Activated CD8-positive, alpha-beta memory T cell treated with anti-CD3 and anti-CD28 coated beads, Interleukin-2, amount 50 U/mL, for 4 hours (primary cell): ENCODE measurements at regions not wholly inside any gene's neighbourhood (a gene's known extent, or its start where the extent isn't known, plus 50 kb on each side); places are given as distances from the start of the nearest gene placed in this dataset.
"Not testable (repeated sequence)": the region's sequence is repeated elsewhere in the genome, so short reads cannot be mapped to it uniquely, and the experiment has no call there.

Experiments used
- DNase-seq: peaks from one replicate; pipeline ENCODE4 v3.0.0-alpha.2; 2020

GRCh38 chr2:180694445-180695421, 285.7 kb upstream of the UBE2E3 start:
- DNase-seq, result no peak

DNA sequence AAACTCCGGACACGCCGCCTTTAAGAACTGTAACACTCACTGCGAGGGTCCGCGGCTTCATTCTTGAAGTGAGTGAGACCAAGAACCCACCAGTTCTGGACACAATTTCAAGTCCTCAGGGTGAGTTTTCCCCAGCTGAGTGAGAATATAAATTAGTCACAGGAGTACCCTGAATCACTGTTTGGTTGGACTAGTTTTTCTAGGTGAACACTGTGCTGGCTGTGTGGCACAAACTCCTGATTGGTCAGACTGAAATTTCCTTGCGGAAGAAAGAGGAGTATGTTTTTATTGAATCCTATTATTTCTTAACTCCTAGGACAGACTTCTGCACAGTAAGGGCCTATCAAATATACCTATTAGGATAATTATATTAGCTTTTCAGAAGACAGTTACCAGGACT, 288.1 kb upstream of the UBE2E3 start:
- no peak for DNase-seq

DNA sequence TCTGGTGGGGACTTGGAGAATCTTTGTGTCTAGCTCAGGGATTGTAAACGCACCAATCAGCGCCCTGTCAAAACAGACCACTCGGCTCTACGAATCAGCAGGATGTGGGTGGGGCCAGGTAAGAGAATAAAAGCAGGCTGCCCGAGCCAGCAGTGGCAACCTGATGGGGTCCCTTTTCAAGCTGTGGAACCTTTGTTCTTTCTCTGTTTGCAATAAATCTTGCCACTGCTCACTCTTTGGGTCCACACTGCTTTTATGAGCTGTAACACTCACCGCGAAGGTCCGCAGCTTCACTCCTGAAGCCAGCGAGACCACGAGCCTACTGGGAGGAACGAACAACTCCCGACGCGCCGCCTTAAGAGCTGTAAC, 288.6 kb upstream of the UBE2E3 start:
- not testable (repeated sequence) for DNase-seq

DNA sequence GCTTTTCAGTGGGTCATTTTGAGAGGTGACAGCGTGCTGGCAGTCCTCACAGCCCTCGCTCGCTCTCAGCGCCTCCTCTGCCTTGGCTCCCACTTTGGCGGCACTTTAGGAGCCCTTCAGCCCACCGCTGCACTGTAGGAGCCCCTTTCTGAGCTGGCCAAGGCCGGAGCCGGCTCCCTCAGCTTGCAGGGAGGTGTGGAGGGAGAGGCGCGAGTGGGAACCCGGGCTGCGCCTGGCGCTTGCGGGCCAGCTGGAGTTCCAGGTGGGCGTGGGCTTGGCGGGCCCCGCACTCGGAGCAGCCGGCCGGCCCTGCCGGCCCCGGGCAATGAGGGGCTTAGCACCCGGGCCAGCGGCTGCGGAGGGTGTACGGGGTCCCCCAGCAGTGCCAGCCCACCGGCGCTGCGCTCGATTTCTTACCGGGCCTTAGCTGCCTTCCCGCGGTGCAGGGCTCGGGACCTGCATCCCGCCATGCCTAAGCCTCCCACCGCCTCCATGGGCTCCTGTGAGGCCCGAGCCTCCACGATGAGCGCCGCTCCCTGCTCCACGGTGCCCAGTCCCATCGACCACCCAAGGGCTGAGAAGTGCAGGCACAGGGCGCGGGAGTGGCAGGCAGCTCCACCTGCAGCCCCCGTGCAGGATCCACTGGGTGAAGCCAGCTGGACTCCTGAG, 289.1 kb upstream of the UBE2E3 start:
- not testable (repeated sequence) for DNase-seq

GRCh38 chr2:180690611-180691010, 289.8 kb upstream of the UBE2E3 start:
- no peak for DNase-seq

DNA sequence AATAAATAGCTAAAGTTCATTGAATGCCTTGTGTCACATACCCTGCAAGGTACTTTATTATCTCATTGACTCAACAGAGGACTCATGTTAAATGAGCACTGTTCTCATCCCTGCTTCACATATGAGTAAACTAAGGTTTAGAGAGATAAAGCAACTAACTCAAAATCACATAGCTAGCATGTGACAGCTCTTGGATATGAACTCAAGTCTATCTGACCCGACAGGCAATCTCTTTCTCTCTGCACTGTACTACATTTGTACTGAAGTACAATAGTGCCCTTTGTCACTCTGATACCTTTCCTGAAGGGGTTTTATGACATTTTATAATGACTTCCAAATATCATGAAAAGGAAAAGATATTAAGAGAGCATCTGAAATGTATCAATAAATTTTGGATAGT, 297.5 kb upstream of the UBE2E3 start:
- DNase-seq, result no peak

- no peak for DNase-seq
Measured at GRCh38 chr2:180679693-180680092, 300.7 kb upstream of the UBE2E3 start.

- no peak for DNase-seq
Measured at GRCh38 chr2:180678625-180678972, 301.8 kb upstream of the UBE2E3 start.

DNA sequence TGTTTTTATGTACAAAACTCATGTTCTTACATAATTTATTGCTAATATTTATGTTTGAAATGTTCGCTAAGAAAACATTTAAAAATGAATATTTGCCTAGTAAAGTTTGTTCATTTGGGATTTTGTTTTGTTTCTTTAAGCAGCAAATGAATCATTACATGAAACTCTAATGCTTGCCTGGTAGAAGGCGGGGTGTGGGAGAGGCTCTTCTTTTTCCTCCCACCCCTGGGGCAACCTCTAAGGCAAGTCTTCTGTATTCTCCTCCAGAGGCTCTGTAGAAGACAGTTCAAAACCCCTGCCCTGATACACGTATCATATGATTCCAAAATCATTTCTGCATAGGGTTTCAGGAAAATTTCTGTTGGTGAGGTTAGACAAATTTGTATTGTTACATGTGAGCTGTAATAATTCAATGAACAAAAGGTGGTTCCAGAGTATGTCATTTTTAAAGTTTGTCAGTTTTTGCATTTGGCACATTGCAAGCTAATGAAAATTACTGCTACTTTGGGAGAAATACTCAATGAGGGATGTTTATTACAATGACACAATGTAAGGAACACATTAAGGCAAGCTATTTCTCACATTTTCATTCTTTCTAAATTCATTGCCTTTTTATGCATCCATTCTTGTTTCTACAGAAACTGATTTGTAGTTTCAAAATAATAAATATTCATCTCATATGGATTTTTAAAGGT, 302.3 kb upstream of the UBE2E3 start:
- DNase-seq, result no peak

DNA sequence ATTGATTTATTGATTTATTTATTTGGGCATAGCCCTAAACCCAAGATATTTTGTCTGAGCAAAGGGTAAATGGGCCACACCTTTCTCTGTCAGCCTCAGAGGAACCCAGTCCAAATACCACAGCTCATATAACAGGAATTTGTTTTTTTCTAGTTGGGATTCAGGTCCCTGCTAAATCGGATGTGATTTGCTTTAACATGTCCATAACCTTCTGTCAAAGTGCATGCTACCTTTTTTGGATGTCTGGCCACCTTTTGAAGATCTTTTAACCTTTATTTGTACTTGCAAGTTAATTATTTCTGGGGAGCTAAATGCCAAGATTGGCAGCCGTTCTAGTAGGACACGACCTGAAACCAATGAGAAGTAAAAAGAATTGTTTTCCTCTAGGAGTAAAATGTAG, 303.2 kb upstream of the UBE2E3 start:
- no peak for DNase-seq

GRCh38 chr2:180676520-180677025, 303.8 kb upstream of the UBE2E3 start:
- DNase-seq, result no peak

DNA sequence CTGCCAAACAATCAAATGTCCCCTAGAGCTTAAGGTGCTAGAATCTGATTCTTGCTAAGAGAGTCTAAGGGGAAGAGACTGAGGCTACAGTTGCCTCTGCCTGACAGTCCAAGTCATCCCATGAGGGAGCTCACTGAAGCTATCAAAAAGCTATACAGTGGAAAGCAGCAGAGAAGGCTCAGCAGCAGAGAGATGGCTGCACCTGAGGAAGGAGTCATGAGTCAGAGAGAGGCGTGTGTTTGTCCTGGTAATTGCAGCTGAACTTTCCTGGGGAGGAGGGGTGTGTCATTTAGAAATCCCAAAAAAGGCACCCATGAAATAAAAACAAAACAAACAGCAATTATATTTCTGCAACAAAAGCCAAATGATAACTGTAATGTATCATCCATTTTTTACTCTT, 305.2 kb upstream of the UBE2E3 start:
- DNase-seq, result no peak

DNA sequence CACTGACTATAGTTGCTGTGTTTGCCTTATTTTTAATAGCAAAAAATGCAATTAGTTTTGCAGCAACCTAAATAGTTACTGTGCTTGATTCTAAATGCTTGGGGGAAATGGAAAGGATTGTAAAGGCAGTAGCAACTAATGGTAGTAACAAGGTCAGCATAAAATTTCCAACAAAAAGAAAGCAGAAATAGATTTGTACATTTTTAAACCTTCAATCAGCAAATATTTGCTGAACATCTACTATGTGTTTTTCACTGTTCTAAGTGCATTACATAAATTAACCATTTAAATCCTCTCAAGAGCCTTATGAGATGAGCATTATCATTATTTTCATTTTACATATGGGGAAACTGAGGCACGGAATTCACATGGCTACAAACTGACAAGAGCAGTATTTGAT, 308.0 kb upstream of the UBE2E3 start:
- DNase-seq, result no peak

DNA sequence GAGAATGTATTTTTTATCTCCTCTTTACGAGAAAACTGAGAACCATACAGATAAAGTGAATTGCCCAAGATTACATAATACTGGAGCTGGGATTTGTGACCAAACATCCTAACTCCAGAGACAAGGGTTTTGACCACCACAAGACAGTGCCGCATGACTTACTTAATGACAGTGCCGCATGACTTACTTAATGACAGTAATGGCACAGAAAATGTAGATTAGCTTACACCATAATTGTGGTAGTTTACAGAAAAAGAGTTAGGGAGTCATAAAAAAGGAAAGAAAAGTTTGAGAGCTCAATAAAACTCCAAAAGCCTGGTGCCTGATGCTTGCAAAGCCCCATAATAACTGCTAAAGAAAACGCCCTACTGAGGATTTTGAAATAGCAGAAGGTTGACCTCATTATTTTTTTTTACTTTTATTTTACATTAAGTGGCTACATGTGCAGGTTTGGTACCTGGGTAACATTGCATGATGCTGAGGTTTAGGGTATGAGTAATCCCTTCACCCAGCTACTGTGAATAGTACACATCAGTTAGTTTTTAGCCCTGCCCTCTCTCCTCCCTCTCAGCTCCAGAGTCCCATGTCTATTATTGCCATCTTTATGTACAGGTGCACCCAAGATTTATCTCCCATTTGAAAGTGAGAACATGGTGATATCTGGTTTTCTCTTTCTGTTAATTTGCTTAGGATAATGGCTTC, 310.0 kb upstream of the UBE2E3 start:
- DNase-seq, result no peak

- DNase-seq, result no peak
Measured at GRCh38 chr2:180669016-180669415, 311.4 kb upstream of the UBE2E3 start.

DNA sequence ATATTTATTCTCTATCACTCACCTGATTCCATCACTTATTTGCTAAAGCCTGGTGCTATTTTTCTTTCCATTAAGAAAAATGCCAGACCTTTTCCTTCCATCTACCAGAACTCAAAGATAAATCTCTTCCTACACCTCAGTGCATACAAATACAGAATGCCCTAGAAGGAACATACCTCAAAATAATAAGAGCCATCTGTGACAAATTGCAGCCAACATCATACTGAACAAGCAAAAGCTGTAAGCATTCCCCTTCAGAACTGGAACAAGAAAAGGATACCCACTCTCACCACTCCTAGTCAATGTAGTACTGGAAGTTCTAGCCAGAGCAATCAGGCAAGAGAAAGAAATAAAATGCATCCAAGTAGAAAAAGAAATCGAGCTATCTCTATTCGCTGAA, 315.9 kb upstream of the UBE2E3 start:
- DNase-seq, result no peak

DNA sequence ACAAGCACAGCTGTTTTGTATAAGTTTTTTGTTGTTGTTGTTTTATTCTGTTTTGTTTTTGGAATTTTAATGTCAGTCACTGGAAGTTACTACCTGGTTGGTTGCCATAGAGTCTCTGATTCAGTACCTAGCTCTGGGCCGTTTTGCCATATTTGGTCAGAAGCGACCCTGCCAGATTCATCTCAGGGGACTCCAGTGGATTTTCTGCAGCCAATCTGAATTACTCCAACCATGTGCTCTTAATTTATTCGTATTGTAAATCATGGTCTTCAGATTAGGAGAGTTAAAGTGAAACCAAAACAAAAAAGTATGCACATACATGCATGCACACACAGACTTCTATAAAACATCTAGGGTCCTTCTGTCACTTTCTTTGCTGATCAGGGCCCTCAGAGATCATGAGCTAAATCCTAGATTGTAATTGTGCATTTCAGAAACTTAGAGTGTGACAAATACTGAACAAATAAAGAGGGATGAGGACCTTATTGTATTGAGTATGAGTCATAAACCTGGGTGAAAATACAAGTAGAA, 317.4 kb upstream of the UBE2E3 start:
- DNase-seq, result no peak

GRCh38 chr2:180662521-180662920, 317.9 kb upstream of the UBE2E3 start:
- no peak for DNase-seq

DNA sequence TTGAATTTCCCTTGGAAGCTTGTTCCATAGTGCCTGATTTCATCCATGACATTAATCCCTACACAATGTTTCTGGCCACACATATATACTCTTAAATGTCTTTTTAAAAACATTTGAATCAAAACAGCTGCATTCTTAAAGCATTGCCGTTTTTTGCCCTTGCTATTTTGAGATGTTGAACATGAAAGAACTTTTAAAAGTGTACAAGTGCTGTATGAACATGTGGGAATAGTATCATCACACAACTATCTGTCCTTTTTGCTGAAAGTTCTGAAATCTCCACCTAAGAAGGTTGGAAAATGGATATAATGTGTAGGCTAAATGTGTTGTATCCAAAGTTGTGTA, 318.7 kb upstream of the UBE2E3 start:
- no peak for DNase-seq

DNA sequence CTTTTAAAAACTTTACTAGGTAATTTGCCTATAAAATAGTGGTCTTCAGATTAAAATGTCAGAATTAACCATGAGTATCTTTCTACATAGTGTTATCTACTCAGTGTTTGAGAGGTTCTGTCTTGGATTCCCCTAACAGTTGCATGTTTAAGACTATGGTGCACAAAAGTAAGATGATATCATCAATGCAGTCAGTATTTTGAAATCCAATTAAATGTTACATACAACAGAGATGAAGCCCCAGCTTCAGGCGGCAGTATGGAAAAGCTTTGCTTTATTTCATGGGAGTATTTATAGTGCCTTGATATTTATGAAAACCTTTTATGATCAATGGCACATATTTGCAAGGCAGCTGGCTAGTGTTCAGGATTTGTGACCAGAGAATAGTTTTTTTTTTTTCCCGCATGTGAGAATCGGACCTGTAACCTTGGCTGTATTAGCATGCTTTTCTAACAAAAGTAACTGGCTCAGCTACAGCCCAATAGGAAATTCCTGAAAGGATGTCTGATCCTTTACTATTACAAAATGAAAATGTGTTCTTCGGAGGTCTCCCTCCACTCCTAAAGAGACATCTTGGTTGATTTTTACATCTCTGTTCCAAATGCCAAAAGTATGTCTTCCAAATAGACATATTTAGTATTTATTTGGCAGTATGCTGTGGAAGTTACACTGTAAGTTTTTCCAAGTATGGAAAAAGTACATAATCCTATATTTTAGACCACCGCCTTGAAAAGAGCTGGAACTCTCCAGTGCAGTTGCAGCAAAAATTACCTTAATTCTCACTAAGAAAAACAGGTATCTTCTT, 319.3 kb upstream of the UBE2E3 start:
- DNase-seq, result no peak

- DNase-seq, result no peak
Measured at GRCh38 chr2:180660207-180660606, 320.2 kb upstream of the UBE2E3 start.

DNA sequence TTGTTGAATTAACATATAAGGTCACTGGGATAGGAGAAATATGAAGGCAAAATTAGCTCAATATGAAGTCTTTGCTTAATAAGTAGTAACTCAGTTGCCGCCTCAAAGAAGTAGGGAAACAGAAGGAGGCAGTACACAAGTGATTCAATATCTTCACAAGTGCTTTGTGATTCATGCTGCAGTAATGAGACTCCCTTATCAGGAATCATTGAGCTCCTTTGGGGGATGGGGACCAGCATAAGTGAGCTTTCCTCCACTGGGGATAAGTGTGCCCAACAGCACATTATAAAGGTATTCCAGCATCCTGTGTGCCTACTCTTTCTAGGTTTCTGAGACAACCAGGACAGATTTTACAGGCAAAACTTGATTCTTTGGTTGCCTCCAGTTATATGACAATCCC, 323.4 kb upstream of the UBE2E3 start:
- no peak for DNase-seq
